ENCODE measurements at regions not wholly inside any gene's neighbourhood (a gene's known extent, or its start where the extent isn't known, plus 50 kb on each side); places are given as distances from the start of the nearest gene placed in this dataset.

DNA sequence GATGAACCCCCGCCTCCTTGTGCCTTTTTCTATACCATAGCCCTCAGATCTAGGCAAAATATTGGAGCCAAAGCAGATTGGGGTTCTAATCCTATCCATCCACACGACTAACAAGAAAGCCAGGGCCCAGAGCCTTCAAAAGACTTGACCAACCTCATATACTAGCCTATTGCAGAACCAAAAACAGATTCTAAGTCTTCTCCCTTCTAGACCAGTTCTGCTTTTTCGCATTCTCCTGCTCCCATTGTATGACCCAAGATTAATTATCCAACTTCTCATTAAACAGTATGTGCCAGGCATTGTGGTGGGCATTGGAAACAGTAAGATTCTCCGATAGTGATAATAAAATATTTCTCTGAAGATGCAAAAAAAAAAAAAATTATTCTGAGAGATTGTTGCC is 113.7 kb upstream of the JARID2 start:
- TF ChIP-seq, protein P1, sequence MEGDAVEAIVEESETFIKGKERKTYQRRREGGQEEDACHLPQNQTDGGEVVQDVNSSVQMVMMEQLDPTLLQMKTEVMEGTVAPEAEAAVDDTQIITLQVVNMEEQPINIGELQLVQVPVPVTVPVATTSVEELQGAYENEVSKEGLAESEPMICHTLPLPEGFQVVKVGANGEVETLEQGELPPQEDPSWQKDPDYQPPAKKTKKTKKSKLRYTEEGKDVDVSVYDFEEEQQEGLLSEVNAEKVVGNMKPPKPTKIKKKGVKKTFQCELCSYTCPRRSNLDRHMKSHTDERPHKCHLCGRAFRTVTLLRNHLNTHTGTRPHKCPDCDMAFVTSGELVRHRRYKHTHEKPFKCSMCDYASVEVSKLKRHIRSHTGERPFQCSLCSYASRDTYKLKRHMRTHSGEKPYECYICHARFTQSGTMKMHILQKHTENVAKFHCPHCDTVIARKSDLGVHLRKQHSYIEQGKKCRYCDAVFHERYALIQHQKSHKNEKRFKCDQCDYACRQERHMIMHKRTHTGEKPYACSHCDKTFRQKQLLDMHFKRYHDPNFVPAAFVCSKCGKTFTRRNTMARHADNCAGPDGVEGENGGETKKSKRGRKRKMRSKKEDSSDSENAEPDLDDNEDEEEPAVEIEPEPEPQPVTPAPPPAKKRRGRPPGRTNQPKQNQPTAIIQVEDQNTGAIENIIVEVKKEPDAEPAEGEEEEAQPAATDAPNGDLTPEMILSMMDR (IDR thresholded peaks at IDR 0.05), result no peak
- TF ChIP-seq POLR2A (IDR thresholded peaks at IDR 0.05), result no peak

All from body of pancreas (tissue), 4 donors.